Peyer's patch (tissue), 4 donors: ENCODE measurements at regions not wholly inside any gene's neighbourhood (a gene's known extent, or its start where the extent isn't known, plus 50 kb on each side); places are given as distances from the start of the nearest gene placed in this dataset.

Experiments
- DNase-seq, 3 donors: peaks; one replicate each; pipeline ENCODE4 v3.0.0-alpha.2; 2017 to 2019
- H3K27ac ChIP-seq, 4 donors: fragments of 200-600 bp; sonication (generic); one replicate each; pipeline ENCODE4 v1.5.1; 2016 to 2019
- H3K27me3 ChIP-seq, 2 donors: fragments of 200-600 bp; sonication (generic); one replicate each; pipeline ENCODE4 v1.5.1; 2019
- H3K36me3 ChIP-seq, 3 donors: fragments of 200-600 bp; sonication (generic); one replicate each; pipeline ENCODE4 v1.5.1; 2016 to 2019
- H3K4me1 ChIP-seq, 4 donors: fragments of 200-600 bp; sonication (generic); one replicate each; pipeline ENCODE4 v1.5.1; 2016 to 2019
- H3K4me3 ChIP-seq, 4 donors: fragments of 200-600 bp; sonication (generic); 1 replicate in 3 of 4; 2 replicates in 1 of 4; pipeline ENCODE4 v1.5.1; 2016 to 2019; ENCODE audit warnings: mild to moderate bottlenecking in 1 of 4
- H3K9me3 ChIP-seq, 4 donors: fragments of 200-600 bp; sonication (generic); one replicate each; pipeline ENCODE4 v1.5.1; 2016 to 2019; ENCODE audit warnings: mild to moderate bottlenecking in 1 of 4
- CTCF ChIP-seq, 6 experiments: fragments of 450-650 bp in 4 of 6; fragments of 200-600 bp in 2 of 6; sonication (generic) in 1 of 6; IDR thresholded peaks; one replicate each; pipeline ENCODE4 v1.5.1; 2017 to 2019; ENCODE audit warnings: antibody characterized with exemption in 6 of 6, mild to moderate bottlenecking in 3 of 6, moderate library complexity in 1 of 6
- POLR2A ChIP-seq, 2 donors: fragments of 450-650 bp; IDR thresholded peaks; one replicate each; pipeline ENCODE4 v1.5.1; 2017; ENCODE audit warnings: antibody characterized with exemption in 2 of 2, mild to moderate bottlenecking in 2 of 2, moderate library complexity in 2 of 2

- no peaks in the 10 kb centered on the region for H3K4me1 ChIP-seq
- H3K27ac ChIP-seq = no peak overlapping the region
- no peak for DNase-seq
- H3K27me3 ChIP-seq = no peaks in the 10 kb centered on the region
- H3K36me3 ChIP-seq = no peaks in the 10 kb centered on the region
- H3K9me3 ChIP-seq = no peaks in the 10 kb centered on the region
- H3K4me3 ChIP-seq = no peak overlapping the region
- no peak for TF ChIP-seq POLR2A (IDR thresholded peaks at IDR 0.05)
- TF ChIP-seq CTCF (IDR thresholded peaks at IDR 0.05) = no peak
Measured at GRCh38 chr10:121330563-121330962, 267.7 kb downstream of the FGFR2 start.

- no peak for TF ChIP-seq CTCF (IDR thresholded peaks at IDR 0.05)
- no peak for TF ChIP-seq POLR2A (IDR thresholded peaks at IDR 0.05)
- no peaks in the 10 kb centered on the region for H3K4me1 ChIP-seq
- no peak overlapping the region for H3K4me3 ChIP-seq
- H3K36me3 ChIP-seq = no peaks in the 10 kb centered on the region
- no peak overlapping the region for H3K27ac ChIP-seq
- no peak for DNase-seq
- H3K27me3 ChIP-seq = no peaks in the 10 kb centered on the region
- H3K9me3 ChIP-seq = no peaks in the 10 kb centered on the region
Measured at GRCh38 chr10:121332353-121332752, 265.9 kb downstream of the FGFR2 start.

- no peak for DNase-seq
- no peaks in the 10 kb centered on the region for H3K4me1 ChIP-seq
- no peaks in the 10 kb centered on the region for H3K9me3 ChIP-seq
- no peak overlapping the region for H3K4me3 ChIP-seq
- no peak overlapping the region for H3K27ac ChIP-seq
- no peak for TF ChIP-seq CTCF (IDR thresholded peaks at IDR 0.05)
- TF ChIP-seq POLR2A (IDR thresholded peaks at IDR 0.05) = no peak
- no peaks in the 10 kb centered on the region for H3K27me3 ChIP-seq
- no peaks in the 10 kb centered on the region for H3K36me3 ChIP-seq
Measured at GRCh38 chr10:121332829-121333765, 265.1 kb downstream of the FGFR2 start.

- H3K27ac ChIP-seq = no peak overlapping the region
- H3K27me3 ChIP-seq = no peaks in the 10 kb centered on the region
- TF ChIP-seq CTCF (IDR thresholded peaks at IDR 0.05) (no peak), POLR2A (IDR thresholded peaks at IDR 0.05) (no peak)
- no peaks in the 10 kb centered on the region for H3K9me3 ChIP-seq
- no peaks in the 10 kb centered on the region for H3K36me3 ChIP-seq
- no peaks in the 10 kb centered on the region for H3K4me1 ChIP-seq
- H3K4me3 ChIP-seq = no peak overlapping the region
- DNase-seq = no peak
Measured at GRCh38 chr10:121335386-121335925, 262.8 kb downstream of the FGFR2 start.

- no peak for DNase-seq
- TF ChIP-seq CTCF (IDR thresholded peaks at IDR 0.05) (no peak), POLR2A (IDR thresholded peaks at IDR 0.05) (no peak)
Measured at GRCh38 chr10:121337427-121337826, 260.8 kb downstream of the FGFR2 start.

More at GRCh38 chr10:121337427-121337826, 260.8 kb downstream of the FGFR2 start:
- Histone ChIP-seq H3K36me3 (no peaks in the 10 kb centered on the region), H3K27ac (no peak overlapping the region), H3K9me3 (no peaks in the 10 kb centered on the region), H3K27me3 (no peaks in the 10 kb centered on the region), H3K4me1 (no peaks in the 10 kb centered on the region), H3K4me3 (no peak overlapping the region)
